ENCODE measurements at regions not wholly inside any gene's neighbourhood (a gene's known extent, or its start where the extent isn't known, plus 50 kb on each side); places are given as distances from the start of the nearest gene placed in this dataset.

DNA sequence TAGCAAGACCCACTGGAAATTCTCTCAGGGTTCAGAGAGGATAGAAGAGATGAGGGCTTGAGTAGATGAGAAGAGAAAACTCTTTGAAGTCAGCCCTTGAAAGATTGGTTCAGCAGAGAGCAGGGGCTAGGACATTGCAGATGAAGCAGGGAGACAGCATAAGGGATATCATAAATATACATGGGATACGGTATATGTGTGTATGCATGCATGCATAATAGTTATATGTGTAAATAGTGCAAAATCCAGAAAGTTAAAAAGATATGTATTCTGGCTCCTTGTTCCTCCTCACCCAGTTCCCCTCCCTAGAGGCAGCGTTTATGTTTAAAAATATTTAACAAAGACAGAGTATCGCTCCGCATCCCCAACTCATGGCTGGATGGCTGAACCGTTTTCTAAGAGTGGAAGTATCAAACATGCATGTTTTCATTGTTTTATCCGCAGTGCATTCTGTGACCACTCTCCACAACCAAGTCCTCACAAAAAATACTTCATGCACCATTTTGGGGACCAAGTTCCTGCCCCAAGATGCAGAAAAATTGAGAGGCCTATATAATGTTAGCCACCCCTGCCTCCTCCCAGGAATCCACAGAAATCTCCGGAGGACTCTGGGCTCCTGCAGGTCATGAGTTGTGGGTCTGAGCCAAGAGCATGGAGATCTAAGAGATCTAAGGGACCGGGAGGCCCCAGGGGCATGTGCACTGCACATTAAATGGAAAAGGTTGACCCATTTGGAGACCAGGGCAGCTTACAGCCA is 119.5 kb downstream of the MTX3 start:
- no peak for DNase-seq
- H3K9me3 ChIP-seq = no peaks in the 10 kb centered on the region

GRCh38 chr5:79868163-79868670 is 122.8 kb downstream of the MTX3 start:
- TF ChIP-seq POLR2A (IDR thresholded peaks at IDR 0.05) (no peak), CTCF (IDR thresholded peaks at IDR 0.05) (no peak)
- no peak for DNase-seq
- intact Hi-C loops (cut with DNase I) = no loop called here
- H3K27ac ChIP-seq = no peak overlapping the region
- no peaks in the 10 kb centered on the region for H3K9me3 ChIP-seq
- H3K27me3 ChIP-seq = no peaks in the 10 kb centered on the region
- no peaks in the 10 kb centered on the region for H3K36me3 ChIP-seq
- WGBS, 2 donors = 76 to 82% methylated on average over 5 of the region's 5 CpGs
- H3K4me1 ChIP-seq = no peaks in the 10 kb centered on the region
- H3K4me3 ChIP-seq (replicated peaks in 1 of 3) = no peak overlapping the region

More for the DNA sequence above, 119.5 kb downstream of the MTX3 start:
- H3K4me3 ChIP-seq (replicated peaks in 1 of 3) = no peak overlapping the region
- H3K27ac ChIP-seq = no peak overlapping the region
- WGBS, 2 donors = 86% methylated on average over 8 of the region's 8 CpGs
- H3K4me1 ChIP-seq = peaks cover 5 to 6% of the 10 kb centered on the region in 2 donors
- no peaks in the 10 kb centered on the region for H3K27me3 ChIP-seq
- TF ChIP-seq CTCF (IDR thresholded peaks at IDR 0.05) = no peak
- no peak for TF ChIP-seq POLR2A (IDR thresholded peaks at IDR 0.05)
- intact Hi-C loops (cut with DNase I) = no loop called here
- H3K36me3 ChIP-seq = no peaks in the 10 kb centered on the region

GRCh38 chr5:79865579-79865978 is 125.5 kb downstream of the MTX3 start:
- no peaks in the 10 kb centered on the region for H3K4me1 ChIP-seq
- DNase-seq = no peak
- 93 to 100% methylated on average over 2 of the region's 2 CpGs for WGBS, 2 donors
- H3K36me3 ChIP-seq = no peaks in the 10 kb centered on the region
- H3K4me3 ChIP-seq (replicated peaks in 1 of 3) = no peak overlapping the region
- H3K9me3 ChIP-seq = no peaks in the 10 kb centered on the region
- H3K27me3 ChIP-seq = no peaks in the 10 kb centered on the region
- no peak for TF ChIP-seq POLR2A (IDR thresholded peaks at IDR 0.05)
- TF ChIP-seq CTCF (IDR thresholded peaks at IDR 0.05) = no peak
- H3K27ac ChIP-seq = no peak overlapping the region
- intact Hi-C loops (cut with DNase I) = no loop called here

GRCh38 chr5:79864364-79864763 is 126.7 kb downstream of the MTX3 start:
- WGBS, 2 donors = 54 to 61% methylated on average over 4 of the region's 4 CpGs
- TF ChIP-seq POLR2A (IDR thresholded peaks at IDR 0.05) = no peak
- TF ChIP-seq CTCF (IDR thresholded peaks at IDR 0.05) = no peak
- H3K4me1 ChIP-seq = no peaks in the 10 kb centered on the region
- no peaks in the 10 kb centered on the region for H3K9me3 ChIP-seq
- no peak overlapping the region for H3K27ac ChIP-seq
- intact Hi-C loops (cut with DNase I) = no loop called here
- H3K4me3 ChIP-seq (replicated peaks in 1 of 3) = no peak overlapping the region
- no peaks in the 10 kb centered on the region for H3K36me3 ChIP-seq
- H3K27me3 ChIP-seq = no peaks in the 10 kb centered on the region
- no peak for DNase-seq

GRCh38 chr5:79859588-79859987 is 131.5 kb downstream of the MTX3 start:
- no peaks in the 10 kb centered on the region for H3K27me3 ChIP-seq
- no peak overlapping the region for H3K4me3 ChIP-seq (replicated peaks in 1 of 3)
- TF ChIP-seq CTCF (IDR thresholded peaks at IDR 0.05) = peak in 4 of 6 experiments; percentile 4 to 66 (median 48)
- no peak for TF ChIP-seq POLR2A (IDR thresholded peaks at IDR 0.05)
- H3K4me1 ChIP-seq = no peaks in the 10 kb centered on the region
- peak; percentile 47 to 61 for DNase-seq
- no peaks in the 10 kb centered on the region for H3K36me3 ChIP-seq
- H3K9me3 ChIP-seq = no peaks in the 10 kb centered on the region
- peak overlapping the region in 2 of 3 donors; percentile 34 to 47 for H3K27ac ChIP-seq
- 33 to 46% methylated on average over 5 of the region's 5 CpGs for WGBS, 2 donors
- intact Hi-C loops (cut with DNase I) = loop anchor here (10.0 kb wide), 1 partner anchor 165 kb away; no protein-coding TSS in a partner anchor

Data from thyroid gland (tissue), 4 donors.